H7 (cell line): ENCODE measurements at regions not wholly inside any gene's neighbourhood (a gene's known extent, or its start where the extent isn't known, plus 50 kb on each side); places are given as distances from the start of the nearest gene placed in this dataset.

Experiments used
- DNase-seq: peaks from one replicate; pipeline ENCODE4 v3.0.0; 2012
- H3K27me3 ChIP-seq: 2 replicates; pipeline ENCODE4 v1.6.0; 2011; ENCODE audit warnings: mild to moderate bottlenecking, low read length; ENCODE audit not compliant: control insufficient read depth, insufficient read depth
- H3K36me3 ChIP-seq: replicated peaks from 2 replicates; pipeline ENCODE4 v1.5.1; 2011; ENCODE audit warnings: low read length; ENCODE audit not compliant: control insufficient read depth, insufficient read depth
- H3K4me3 ChIP-seq: 2 replicates; pipeline ENCODE4 v1.5.1; 2011; ENCODE audit warnings: low read depth, mild to moderate bottlenecking, control low read depth, low read length, moderate library complexity; ENCODE audit not compliant: insufficient read depth

DNA sequence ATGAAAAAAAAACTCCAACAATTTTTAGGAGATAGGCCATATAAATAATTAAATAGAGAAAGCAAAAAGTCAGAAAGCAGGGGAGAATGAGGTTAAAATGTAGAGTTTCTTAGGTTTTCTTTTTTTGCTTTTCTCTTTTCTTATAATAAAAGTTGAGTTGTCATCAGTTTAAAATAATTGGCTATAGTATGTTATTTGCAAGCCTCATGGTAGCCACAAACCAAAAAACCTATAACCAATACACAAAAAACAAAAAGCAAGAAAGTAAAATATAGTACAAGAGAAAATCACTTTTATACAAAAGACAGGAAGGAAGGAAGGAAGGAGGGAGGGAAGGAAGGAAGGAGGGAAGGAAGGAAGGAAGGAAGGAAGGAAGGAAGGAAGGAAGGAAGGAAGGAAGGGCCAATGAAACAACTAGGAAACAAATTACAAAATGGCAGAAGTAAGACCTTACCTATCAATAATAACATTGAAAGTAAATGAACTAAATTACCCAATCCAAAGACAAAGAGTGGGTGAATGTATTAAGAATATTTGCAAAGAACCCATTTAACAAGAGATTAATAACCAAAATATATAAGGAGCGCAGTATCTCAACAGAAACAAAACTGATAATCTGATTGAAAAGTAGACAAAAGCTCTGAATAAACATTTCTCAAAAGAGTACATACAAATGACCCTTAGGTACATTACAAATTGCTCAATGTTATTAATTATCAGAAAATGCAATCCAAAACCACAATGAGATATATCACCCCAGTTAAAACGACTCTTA lies 541.3 kb upstream of the LRRTM4 start:
- no peak for DNase-seq
- Histone ChIP-seq H3K4me3 (no peak overlapping the region), H3K36me3 (no peaks in the 10 kb centered on the region), H3K27me3 (no peaks in the 10 kb centered on the region)

DNA sequence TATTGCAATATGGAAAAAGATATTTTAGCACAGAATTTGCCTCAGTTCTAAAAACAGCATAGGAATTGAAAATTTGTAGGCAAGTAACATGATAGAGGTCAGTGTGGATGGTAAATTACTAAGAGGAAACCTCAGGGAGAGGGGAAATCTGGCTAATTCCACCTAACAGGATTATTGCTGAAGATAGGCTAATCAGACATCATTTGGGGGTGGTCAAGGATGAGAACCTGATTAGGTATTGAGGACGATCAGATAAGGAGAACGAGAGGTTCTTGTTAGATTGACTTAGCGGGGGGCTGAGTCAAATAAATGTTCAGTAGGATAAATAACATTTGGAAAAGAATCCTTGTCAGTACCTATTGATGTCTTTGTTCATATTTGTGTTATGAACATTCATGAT lies 543.2 kb upstream of the LRRTM4 start:
- Histone ChIP-seq H3K4me3 (no peak overlapping the region), H3K27me3 (no peaks in the 10 kb centered on the region), H3K36me3 (no peaks in the 10 kb centered on the region)
- no peak for DNase-seq

DNA sequence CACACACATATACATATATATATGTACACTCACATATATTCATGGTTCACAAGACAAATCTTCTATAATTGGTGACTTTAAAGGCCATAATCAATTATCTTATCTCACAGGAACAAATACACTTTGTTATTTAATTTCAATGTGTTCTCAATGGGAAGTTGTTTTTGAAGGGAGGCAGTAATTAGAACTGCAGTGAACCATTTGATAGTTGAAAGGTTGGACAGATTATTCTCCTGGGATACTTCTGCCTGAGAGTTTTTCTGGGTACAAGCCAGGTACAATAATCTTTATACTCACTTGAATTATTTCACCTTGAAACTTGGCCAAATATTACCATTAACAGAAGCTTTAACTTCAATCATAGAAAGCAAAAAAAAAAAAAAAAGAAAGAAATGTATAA lies 546.6 kb upstream of the LRRTM4 start:
- no peaks in the 10 kb centered on the region for H3K27me3 ChIP-seq
- H3K4me3 ChIP-seq: no peak overlapping the region
- no peak for DNase-seq
- no peaks in the 10 kb centered on the region for H3K36me3 ChIP-seq

DNA sequence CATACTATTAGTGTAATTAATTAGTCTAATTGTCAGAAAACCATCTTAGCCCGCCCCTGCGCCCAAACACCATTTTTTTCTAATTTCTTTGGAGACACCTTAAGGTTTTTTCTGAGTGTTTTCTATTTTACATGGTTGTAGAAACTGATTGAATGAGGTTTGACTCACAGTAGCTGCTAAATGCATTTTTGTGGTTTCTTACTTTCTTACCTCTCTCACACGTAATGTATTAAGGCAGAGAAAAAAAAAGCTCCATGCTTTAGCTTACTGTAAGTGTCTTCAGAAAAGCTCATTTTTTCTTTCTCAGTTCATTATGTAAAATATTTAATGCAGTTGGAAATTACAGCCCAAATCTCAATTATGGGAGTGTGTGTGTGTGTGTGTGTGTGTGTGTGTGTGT lies 548.5 kb upstream of the LRRTM4 start:
- H3K27me3 ChIP-seq: no peaks in the 10 kb centered on the region
- no peaks in the 10 kb centered on the region for H3K36me3 ChIP-seq
- DNase-seq: no peak
- H3K4me3 ChIP-seq: no peak overlapping the region

DNA sequence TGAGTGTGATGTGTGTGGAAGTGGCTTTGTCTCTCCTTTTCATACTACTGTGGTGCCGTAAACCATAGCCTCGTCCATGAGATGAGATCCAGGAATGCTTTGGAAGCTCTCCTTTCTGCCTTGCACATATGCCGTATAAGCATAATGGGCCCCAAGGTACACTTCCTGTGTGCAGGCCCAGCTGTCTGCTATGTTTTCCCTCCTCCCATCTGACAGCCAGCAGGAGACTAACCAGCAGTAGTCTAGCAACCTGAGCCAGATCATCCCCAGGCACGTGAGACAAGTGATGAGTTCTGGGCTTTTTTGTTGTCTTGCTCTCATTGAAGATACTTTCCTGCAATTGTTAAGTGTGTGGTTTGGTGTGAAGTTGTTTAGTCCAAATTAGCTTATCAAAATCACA lies 555.5 kb upstream of the LRRTM4 start:
- Histone ChIP-seq H3K4me3 (no peak overlapping the region), H3K36me3 (no peaks in the 10 kb centered on the region), H3K27me3 (no peaks in the 10 kb centered on the region)
- no peak for DNase-seq

- no peaks in the 10 kb centered on the region for H3K36me3 ChIP-seq
These were observed 560.4 kb upstream of the LRRTM4 start for GRCh38 chr2:78082555-78082954.

DNA sequence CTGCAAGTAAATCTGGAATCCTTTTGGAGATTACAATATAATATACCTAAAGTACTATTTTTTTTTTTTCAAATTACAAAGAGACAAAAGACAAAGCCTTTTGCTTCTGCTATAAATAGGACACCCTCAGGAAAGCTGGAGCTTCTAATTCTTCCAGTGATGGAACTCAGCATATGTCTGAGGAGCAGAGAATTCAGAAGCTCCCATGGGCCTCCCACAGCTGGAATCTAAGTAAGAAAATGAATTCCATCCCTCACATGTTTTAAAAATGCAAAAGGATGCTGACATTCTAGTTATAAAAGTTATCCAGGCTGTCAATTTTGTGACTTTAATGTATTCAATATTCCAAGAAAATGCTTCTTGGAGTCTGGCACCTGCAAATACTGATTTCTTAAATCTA lies 571.3 kb upstream of the LRRTM4 start:
- no peaks in the 10 kb centered on the region for H3K36me3 ChIP-seq
- no peak for DNase-seq
- H3K27me3 ChIP-seq: no peaks in the 10 kb centered on the region
- no peak overlapping the region for H3K4me3 ChIP-seq

More at GRCh38 chr2:78082555-78082954, 560.4 kb upstream of the LRRTM4 start:
- Histone ChIP-seq H3K4me3 (no peak overlapping the region), H3K27me3 (no peaks in the 10 kb centered on the region)
- no peak for DNase-seq

DNA sequence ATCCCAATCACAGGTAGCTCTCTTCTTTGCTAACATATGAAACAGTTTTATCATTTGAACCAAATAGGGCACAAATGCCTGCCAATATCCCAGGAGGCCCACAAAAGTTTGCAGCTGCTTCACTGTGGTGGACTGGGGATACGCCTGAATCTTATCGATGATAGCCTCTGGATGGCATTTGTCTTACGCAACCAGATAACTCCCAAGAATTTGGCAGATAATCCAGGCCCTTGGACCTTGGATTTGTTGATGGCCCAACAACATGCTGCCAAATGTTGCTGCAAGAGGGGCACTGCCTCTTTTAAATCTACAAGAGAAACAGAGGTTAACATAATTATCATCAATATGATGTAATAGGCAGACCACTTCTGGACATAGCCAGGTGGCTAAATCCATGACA lies 587.1 kb upstream of the LRRTM4 start:
- no peak for DNase-seq
- H3K4me3 ChIP-seq: no peak overlapping the region
- no peaks in the 10 kb centered on the region for H3K36me3 ChIP-seq
- no peaks in the 10 kb centered on the region for H3K27me3 ChIP-seq

- no peaks in the 10 kb centered on the region for H3K36me3 ChIP-seq
- no peak overlapping the region for H3K4me3 ChIP-seq
- no peak for DNase-seq
- no peaks in the 10 kb centered on the region for H3K27me3 ChIP-seq
These were observed 593.1 kb upstream of the LRRTM4 start for GRCh38 chr2:78115291-78115690.

DNA sequence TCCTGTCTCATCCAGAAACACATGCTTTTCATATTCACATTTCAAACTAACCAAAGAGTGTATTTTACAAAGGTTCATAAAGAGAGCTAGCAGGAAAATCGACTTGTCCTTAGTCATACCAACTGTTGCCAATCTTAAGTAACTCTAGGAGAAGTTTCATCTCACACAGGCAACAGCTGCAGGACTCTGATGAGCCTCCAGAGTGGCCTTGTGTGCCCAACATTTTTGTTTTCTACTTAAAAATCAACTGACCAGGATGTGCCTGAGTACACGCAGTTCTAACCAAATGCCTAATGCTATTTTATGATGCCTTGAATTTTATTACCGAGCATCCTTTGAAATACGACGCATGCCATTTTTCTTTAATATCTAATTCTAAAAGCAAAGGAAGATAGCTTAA lies 595.9 kb upstream of the LRRTM4 start:
- no peak overlapping the region for H3K4me3 ChIP-seq
- no peaks in the 10 kb centered on the region for H3K36me3 ChIP-seq
- no peak for DNase-seq
- no peaks in the 10 kb centered on the region for H3K27me3 ChIP-seq

GRCh38 chr2:78120275-78120674 lies 598.1 kb upstream of the LRRTM4 start:
- Histone ChIP-seq H3K27me3 (no peaks in the 10 kb centered on the region), H3K36me3 (no peaks in the 10 kb centered on the region), H3K4me3 (no peak overlapping the region)
- no peak for DNase-seq

DNA sequence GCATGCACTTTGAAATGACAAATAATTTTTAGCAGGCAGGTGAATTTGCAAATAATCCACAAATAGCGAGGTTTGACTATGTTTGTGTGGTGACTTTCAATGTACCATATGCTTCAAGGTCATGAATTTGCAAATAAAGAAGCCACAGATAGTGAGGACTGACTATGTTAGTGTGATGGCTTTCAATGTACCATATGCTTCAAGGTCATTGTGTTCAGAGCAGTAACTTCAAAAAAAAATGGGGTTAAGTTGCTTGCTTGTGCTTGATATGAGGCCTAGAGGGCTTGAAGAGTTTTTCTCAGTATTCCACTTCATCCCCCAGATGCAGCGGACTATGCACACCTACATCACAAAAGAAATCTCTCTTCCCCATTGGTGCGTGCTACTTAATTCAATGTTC lies 602.9 kb upstream of the LRRTM4 start:
- Histone ChIP-seq H3K36me3 (no peaks in the 10 kb centered on the region), H3K4me3 (no peak overlapping the region), H3K27me3 (no peaks in the 10 kb centered on the region)
- no peak for DNase-seq

DNA sequence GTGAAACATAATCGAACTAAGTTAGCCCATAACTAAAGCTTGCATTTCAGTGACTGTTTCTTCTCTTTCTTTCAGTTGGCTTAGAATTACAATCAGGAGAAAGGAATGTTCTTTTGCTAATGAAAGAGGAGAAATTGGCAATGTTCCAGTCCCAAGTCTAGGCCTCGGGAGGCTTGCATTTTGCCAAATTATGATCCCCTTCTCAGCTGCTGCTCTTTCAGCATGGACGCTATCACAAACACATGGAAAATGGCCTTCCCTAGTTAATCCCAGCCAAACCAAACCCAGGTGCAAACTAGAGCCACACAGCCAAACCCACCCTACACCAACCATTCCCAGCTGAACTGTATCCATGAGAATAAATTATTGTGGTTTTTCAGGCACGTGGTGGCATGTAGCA lies 605.2 kb upstream of the LRRTM4 start:
- Histone ChIP-seq H3K4me3 (no peak overlapping the region), H3K36me3 (no peaks in the 10 kb centered on the region), H3K27me3 (no peaks in the 10 kb centered on the region)
- DNase-seq: no peak

GRCh38 chr2:78132391-78133370 lies 610.5 kb upstream of the LRRTM4 start:
- DNase-seq: no peak
- Histone ChIP-seq H3K4me3 (no peak overlapping the region), H3K27me3 (no peaks in the 10 kb centered on the region), H3K36me3 (no peaks in the 10 kb centered on the region)

GRCh38 chr2:78145395-78145996 lies 623.3 kb upstream of the LRRTM4 start:
- DNase-seq: no peak
- Histone ChIP-seq H3K36me3 (no peaks in the 10 kb centered on the region), H3K27me3 (no peaks in the 10 kb centered on the region), H3K4me3 (no peak overlapping the region)
